ENCODE measurements at regions not wholly inside any gene's neighbourhood (a gene's known extent, or its start where the extent isn't known, plus 50 kb on each side); places are given as distances from the start of the nearest gene placed in this dataset.
A peak's percentile ranks its signal among the peaks of the same experiment; 100 is the strongest.

GRCh38 chr10:2296179-2296891 is 559.0 kb upstream of the ADARB2 start:
- no peak for DNase-seq

GRCh38 chr10:2294739-2295138 is 557.4 kb upstream of the ADARB2 start:
- no peak for DNase-seq

GRCh38 chr10:2284071-2284470 is 546.7 kb upstream of the ADARB2 start:
- no peak for DNase-seq

- DNase-seq: no peak
Observed at GRCh38 chr10:2282202-2282601, 544.9 kb upstream of the ADARB2 start.

GRCh38 chr10:2280713-2281300 is 543.5 kb upstream of the ADARB2 start:
- no peak for DNase-seq

GRCh38 chr10:2279711-2280110 is 542.4 kb upstream of the ADARB2 start:
- no peak for DNase-seq

GRCh38 chr10:2278363-2278762 is 541.0 kb upstream of the ADARB2 start:
- DNase-seq: peak; percentile 53

GRCh38 chr10:2263561-2263960 is 526.2 kb upstream of the ADARB2 start:
- no peak for DNase-seq

- DNase-seq: no peak
Observed at GRCh38 chr10:2262878-2263277, 525.6 kb upstream of the ADARB2 start.

- no peak for DNase-seq
Observed at GRCh38 chr10:2262333-2262732, 525.0 kb upstream of the ADARB2 start.

GRCh38 chr10:2256241-2256640 is 518.9 kb upstream of the ADARB2 start:
- no peak for DNase-seq

- no peak for DNase-seq
Observed at GRCh38 chr10:2252096-2252495, 514.8 kb upstream of the ADARB2 start.

- DNase-seq: no peak
Observed at GRCh38 chr10:2251631-2252030, 514.3 kb upstream of the ADARB2 start.

GRCh38 chr10:2246747-2247146 is 509.4 kb upstream of the ADARB2 start:
- no peak for DNase-seq

GRCh38 chr10:2245580-2245979 is 508.3 kb upstream of the ADARB2 start:
- no peak for DNase-seq

- DNase-seq: no peak
Observed at GRCh38 chr10:2244471-2244870, 507.1 kb upstream of the ADARB2 start.

GRCh38 chr10:2236876-2237275 is 499.6 kb upstream of the ADARB2 start:
- no peak for DNase-seq

- DNase-seq: no peak
Observed at GRCh38 chr10:2232479-2232878, 495.2 kb upstream of the ADARB2 start.

- no peak for DNase-seq
Observed at GRCh38 chr10:2230478-2230877, 493.2 kb upstream of the ADARB2 start.

GRCh38 chr10:2228320-2228901 is 491.1 kb upstream of the ADARB2 start:
- no peak for DNase-seq

GRCh38 chr10:2225609-2226008 is 488.3 kb upstream of the ADARB2 start:
- no peak for DNase-seq

- DNase-seq: no peak
Observed at GRCh38 chr10:2223548-2224320, 486.4 kb upstream of the ADARB2 start.

GRCh38 chr10:2222631-2223030 is 485.3 kb upstream of the ADARB2 start:
- no peak for DNase-seq

- no peak for DNase-seq
Observed at GRCh38 chr10:2214805-2215204, 477.5 kb upstream of the ADARB2 start.
